HG02852 (cell line): ENCODE measurements at regions not wholly inside any gene's neighbourhood (a gene's known extent, or its start where the extent isn't known, plus 50 kb on each side); places are given as distances from the start of the nearest gene placed in this dataset.

Source experiments
- ATAC-seq: cut with Tn5 transposase; IDR thresholded peaks from one replicate; pipeline ENCODE4 v1.9.1; 2021; ENCODE audit warnings: mild to moderate bottlenecking, moderate library complexity; ENCODE audit not compliant: unreplicated experiment

GRCh38 chr5:3883040-3883439 lies 287.4 kb downstream of the IRX1 start:
- no peak for ATAC-seq

GRCh38 chr5:3886524-3887451 lies 291.2 kb downstream of the IRX1 start:
- no peak for ATAC-seq

DNA sequence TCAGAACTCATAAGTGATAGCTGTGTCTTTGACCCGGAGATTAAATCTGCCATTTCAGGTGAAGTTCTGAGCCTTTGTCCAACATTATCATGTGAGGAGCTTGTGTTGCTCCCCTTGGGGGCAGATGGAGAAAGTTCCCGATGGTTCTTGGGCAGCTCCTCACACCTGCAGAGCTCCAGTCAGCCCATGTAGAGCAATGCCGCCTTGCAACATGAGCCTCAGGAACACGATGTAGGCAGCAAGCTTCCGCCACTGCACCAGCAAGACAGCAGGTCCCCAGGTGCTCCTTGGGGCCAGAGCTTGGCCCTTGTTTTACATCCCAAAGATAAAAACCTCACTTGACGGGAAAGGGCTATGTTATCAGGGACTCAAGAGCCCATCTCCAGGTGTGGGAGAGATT lies 292.7 kb downstream of the IRX1 start:
- no peak for ATAC-seq

GRCh38 chr5:3889412-3890142 lies 293.9 kb downstream of the IRX1 start:
- no peak for ATAC-seq

DNA sequence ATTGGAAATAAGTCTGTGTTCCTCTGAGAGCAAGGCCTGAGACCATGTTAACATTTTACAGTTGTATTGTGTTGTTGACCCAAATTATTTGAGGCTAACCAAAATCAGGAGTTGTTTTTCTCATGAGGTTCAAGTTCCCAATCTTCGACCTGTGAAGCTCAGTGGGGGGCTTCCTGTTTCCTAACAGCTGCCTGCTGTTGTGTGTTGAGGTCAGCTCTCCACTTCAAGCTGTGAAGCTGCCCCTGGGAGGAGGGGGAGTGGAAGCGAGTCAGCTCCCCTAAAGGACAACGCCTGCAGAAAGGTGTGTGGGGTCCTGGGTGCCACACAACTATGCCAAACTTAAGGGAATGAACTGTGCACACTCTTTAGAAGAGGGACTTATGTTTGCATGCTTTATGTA lies 295.5 kb downstream of the IRX1 start:
- ATAC-seq: no peak

DNA sequence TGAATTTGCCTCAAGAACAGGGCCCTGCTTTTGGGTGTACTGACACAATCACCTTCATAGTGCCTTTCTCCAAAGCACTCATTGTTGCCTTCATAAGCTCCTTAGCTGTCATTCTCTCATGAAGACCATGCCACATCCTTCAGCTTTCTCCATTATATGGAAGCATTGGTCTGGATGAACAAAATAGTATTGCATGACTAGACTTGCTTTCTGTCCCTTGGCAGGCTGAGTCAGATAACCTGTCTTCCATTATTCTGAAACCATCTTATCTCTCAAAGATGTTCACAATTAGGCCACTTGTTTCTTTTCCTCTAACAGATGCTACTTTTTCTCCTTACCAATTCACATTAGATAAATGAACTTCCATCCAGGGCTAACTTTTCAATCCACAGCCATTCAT lies 297.9 kb downstream of the IRX1 start:
- ATAC-seq: no peak

DNA sequence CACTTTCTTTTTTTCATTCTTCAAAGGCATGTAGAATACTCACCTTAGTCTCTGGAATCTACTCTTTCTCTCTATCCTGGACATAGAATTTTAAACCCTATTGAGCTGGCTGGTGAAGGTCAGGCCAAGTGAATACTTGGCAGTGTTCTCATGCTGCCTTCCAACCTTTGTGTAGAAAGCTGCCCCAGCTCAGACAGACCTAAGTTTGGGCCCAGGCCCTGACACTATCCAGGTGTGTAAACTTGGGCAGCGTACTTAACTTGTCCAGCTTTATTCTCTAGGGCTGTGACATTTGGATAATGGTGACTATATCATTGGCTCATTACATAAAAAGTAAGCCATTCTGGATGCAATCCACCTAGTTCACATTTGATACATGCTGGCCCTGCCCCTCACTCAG lies 298.3 kb downstream of the IRX1 start:
- ATAC-seq: no peak

GRCh38 chr5:3896098-3896497 lies 300.5 kb downstream of the IRX1 start:
- no peak for ATAC-seq

GRCh38 chr5:3899093-3899492 lies 303.5 kb downstream of the IRX1 start:
- no peak for ATAC-seq

DNA sequence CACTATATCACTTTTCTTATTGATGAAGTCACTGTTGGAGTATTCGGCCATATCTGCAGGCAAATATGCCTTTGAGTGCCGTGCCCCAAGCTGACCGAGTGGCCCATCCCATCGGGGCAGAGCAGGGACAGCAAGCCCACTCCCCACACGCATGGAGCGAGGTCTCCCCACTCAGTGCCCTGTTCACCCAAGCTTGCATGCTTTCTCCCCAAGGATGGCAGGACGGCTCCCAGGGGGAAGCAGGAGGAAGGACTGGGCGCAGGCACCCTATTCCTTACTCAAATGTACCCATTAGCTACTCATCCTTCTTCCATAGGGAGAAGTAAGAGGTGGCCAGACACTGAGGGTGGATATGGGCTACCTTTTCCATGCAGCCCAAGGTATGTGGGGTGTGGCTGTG lies 309.0 kb downstream of the IRX1 start:
- no peak for ATAC-seq

DNA sequence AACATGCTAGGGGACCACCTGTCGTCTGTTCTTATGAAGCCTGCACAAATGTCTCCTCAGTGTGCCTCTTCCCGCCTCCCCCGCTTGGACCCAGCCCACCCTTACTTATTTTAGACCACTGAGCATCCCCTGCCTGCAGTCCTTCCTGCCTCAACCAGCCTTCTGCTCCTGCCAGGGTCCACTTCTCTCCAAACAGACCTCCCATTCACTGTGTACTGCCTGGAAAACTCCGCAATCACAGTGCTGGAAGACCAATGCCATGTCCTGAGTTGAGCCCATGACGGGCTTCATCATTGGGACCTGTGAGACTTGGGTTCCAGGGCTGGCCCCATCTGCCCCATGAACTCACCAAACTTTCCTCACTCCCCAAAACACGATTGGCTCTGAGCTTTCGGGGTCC lies 309.4 kb downstream of the IRX1 start:
- no peak for ATAC-seq

GRCh38 chr5:3905521-3905920 lies 309.9 kb downstream of the IRX1 start:
- no peak for ATAC-seq

DNA sequence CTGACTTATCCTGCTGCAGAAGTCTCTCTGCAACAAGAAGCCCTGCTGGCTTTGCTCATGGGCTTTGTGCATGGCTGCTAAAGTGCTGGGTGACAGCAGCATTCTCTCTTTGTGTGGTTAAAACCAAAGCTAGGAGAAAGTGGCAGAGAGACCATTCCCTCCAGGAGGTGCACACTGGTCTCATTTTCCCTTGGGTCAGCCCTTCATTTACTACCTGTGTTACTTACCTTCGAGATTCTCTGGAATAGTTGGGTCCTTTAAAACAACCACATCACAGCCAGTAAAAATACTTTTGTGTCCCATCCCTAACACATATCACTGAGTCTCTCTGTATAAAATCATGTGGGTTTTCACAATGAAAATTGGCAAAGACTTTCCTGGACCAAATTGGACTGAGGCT lies 315.5 kb downstream of the IRX1 start:
- ATAC-seq: no peak

- ATAC-seq: no peak
Observed at GRCh38 chr5:3911773-3912172, 316.1 kb downstream of the IRX1 start.

GRCh38 chr5:3912790-3913189 lies 317.2 kb downstream of the IRX1 start:
- ATAC-seq: no peak

DNA sequence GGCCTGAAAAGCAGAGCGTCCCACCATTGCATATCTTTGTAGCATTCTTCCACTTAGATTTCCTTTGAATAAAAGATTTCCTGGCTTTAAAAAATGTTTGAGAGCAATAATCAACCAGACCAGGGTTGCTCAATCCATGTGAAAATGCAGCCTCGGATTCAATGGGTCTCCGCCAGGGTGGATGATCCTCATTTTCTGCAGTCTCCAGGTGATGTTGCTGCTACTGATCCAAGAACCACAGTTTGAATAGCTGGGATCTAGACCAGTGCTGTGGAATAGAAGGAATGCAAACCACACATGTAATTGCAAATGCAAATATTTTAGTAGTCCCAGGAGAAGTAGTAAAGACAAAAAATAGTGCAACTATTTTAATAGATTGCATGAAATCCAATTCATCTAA lies 317.6 kb downstream of the IRX1 start:
- no peak for ATAC-seq

- ATAC-seq: no peak
Observed at GRCh38 chr5:3925022-3925421, 329.4 kb downstream of the IRX1 start.

DNA sequence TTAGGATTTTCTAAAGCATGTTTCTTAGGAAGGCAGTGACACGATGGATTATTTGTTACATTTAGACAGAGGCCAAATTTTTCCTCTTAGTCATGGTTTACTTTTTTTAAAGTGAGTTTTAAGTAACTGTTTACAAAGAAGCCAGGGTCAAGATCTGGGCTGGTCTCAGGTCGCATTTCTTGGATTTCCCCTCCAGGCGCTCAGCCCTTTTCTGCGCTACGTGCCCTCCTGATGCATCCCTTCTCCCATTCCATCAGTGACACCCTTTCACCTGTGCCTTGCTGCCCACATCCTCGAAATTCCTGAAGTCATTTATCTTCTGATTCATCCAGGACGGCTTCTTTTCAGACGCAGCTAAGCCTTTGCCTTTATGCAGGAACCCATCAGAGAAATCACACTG lies 330.3 kb downstream of the IRX1 start:
- no peak for ATAC-seq

DNA sequence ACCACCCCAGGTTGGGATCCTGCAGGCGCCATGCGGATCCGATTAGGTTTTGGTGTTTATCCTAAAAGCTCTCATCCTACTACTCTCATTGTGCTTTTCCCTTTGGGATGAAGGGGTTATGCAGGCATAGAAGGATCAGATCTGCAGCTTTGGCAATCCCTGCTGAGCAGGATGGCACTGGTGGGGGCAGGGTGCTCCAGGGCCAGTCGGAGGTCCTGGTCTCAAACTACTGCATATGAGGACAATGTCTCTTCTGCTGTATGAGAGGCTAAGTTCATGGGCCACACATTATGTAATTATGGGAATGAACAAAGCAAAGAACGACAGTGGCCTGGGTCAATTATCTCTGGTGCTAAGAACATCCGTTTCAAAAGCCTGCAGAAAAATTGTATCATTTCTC lies 334.2 kb downstream of the IRX1 start:
- no peak for ATAC-seq

DNA sequence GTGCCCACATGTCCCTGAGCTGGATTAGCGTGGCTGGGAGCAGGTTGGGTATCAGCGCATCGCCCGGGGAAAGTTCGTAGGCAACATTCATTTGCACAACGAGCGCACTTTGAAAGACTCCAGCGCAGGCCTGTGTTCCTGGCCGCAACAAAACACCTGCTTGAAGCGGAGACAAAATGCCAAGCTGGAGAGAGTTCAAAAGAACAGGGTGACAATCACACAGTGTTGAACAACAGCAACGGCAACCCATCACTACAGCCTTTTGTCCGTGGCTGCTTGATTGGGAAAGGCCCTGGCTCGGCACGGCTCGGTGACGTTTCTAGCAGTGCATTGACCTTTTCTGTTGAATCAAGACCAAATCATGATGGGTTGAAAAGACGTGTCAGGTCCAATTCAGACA lies 336.3 kb downstream of the IRX1 start:
- ATAC-seq: no peak

DNA sequence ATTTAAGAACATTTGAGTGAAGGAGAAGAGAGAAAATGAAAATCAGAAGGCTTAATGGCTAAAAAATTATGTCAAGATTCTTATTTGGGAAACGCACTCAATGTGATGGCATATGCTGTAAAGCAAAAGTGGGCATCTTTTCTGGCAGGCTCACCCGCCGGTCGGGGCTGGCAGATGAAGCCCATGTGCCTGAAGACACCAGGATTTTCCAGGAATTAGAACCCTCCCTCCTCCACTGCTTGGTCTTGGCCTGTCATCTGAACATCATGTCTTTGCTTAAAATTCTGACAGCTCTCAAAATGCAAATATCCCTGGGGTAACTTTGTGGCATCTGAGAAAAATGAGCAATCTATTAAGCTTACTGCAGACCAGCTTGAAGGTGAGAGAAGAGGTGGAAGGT lies 337.9 kb downstream of the IRX1 start:
- no peak for ATAC-seq

GRCh38 chr5:3933966-3934365 lies 338.3 kb downstream of the IRX1 start:
- no peak for ATAC-seq
